PC-3 (cell line): ENCODE measurements at regions not wholly inside any gene's neighbourhood (a gene's known extent, or its start where the extent isn't known, plus 50 kb on each side); places are given as distances from the start of the nearest gene placed in this dataset.

ENCODE experiments used
- ATAC-seq: fragments of 200-7000 bp; cut with Tn5 transposase; 2 replicates; pipeline ENCODE4 v1.9.1; 2020; ENCODE audit warnings: mild to moderate bottlenecking, moderate library complexity
- BruUV-seq: library from RNA; stranded (reverse); fragments of 400-500 nt; replicated peaks from 2 replicates; lab custom pipeline; 2021; lab: Mats Ljungman, UMichigan
- CTCF ChIA-PET: fragments of 300-600 bp; sonication (Branson Sonifier 250); formaldehyde crosslinking; loops from one replicate; lab custom pipeline; 2022; ENCODE audit warnings: antibody characterized with exemption; lab: Charles Lee
- POLR2A ChIA-PET: fragments of 300-600 bp; sonication (Branson Sonifier 250); formaldehyde crosslinking; loops from one replicate; lab custom pipeline; 2022; ENCODE audit warnings: antibody characterized with exemption; ENCODE audit not compliant: unreplicated experiment; lab: Charles Lee
- DNase-seq: peaks from one replicate; pipeline ENCODE4 v3.0.0-alpha.2; 2015
- H2AFZ ChIP-seq: fragments of 300-600 bp; sonication (generic); 2 replicates; pipeline ENCODE4 v1.6.0; 2016; ENCODE audit warnings: antibody characterized with exemption, low read length
- H3F3A ChIP-seq: fragments of 300-600 bp; sonication (generic); one replicate; pipeline ENCODE4 v1.6.0; 2017; ENCODE audit warnings: antibody characterized with exemption, low read length, control low read depth, mild to moderate bottlenecking; ENCODE audit not compliant: unreplicated experiment
- H3K27ac ChIP-seq: fragments of 300-600 bp; sonication (generic); 2 replicates; pipeline ENCODE4 v1.5.1; 2016; ENCODE audit warnings: mild to moderate bottlenecking, low read length
- H3K27me3 ChIP-seq: fragments of 300-600 bp; sonication (generic); 2 replicates; pipeline ENCODE4 v1.6.1; 2016; ENCODE audit warnings: low read length, mixed read lengths
- H3K36me3 ChIP-seq: fragments of 300-600 bp; sonication (generic); 2 replicates; pipeline ENCODE4 v1.6.1; 2016; ENCODE audit warnings: low read depth, mixed run types, low read length, mixed read lengths
- H3K4me1 ChIP-seq: fragments of 300-600 bp; sonication (generic); 2 replicates; pipeline ENCODE4 v1.5.1; 2016; ENCODE audit warnings: low read length; ENCODE audit not compliant: insufficient read depth
- H3K4me2 ChIP-seq: fragments of 300-600 bp; sonication (generic); 2 replicates; pipeline ENCODE4 v1.6.0; 2016; ENCODE audit warnings: low read length
- H3K4me3 ChIP-seq: fragments of 300-600 bp; sonication (generic); 2 replicates; pipeline ENCODE4 v1.5.1; 2016; ENCODE audit warnings: mild to moderate bottlenecking, low read length, mixed read lengths
- H3K79me2 ChIP-seq: fragments of 300-600 bp; sonication (generic); 2 replicates; pipeline ENCODE4 v1.6.1; 2017; ENCODE audit warnings: low read length, mixed read lengths
- H3K9ac ChIP-seq: fragments of 300-600 bp; sonication (generic); 2 replicates; pipeline ENCODE4 v1.6.0; 2016; ENCODE audit warnings: mild to moderate bottlenecking, low read length
- H3K9me2 ChIP-seq: fragments of 300-600 bp; sonication (generic); replicated peaks from 2 replicates; pipeline ENCODE4 v1.6.1; 2016; ENCODE audit warnings: mixed run types, low read length, mixed read lengths
- H3K9me3 ChIP-seq: fragments of 300-600 bp; sonication (generic); 2 replicates; pipeline ENCODE4 v1.6.1; 2016; ENCODE audit warnings: low read length, mixed read lengths
- H4K20me1 ChIP-seq: fragments of 300-600 bp; sonication (generic); 2 replicates; pipeline ENCODE4 v1.6.1; 2016; ENCODE audit warnings: low read length, mixed read lengths
- CTCF ChIP-seq: fragments of 300-600 bp; sonication (generic); conservative IDR thresholded peaks from 2 replicates; pipeline ENCODE4 v1.5.1; 2017; ENCODE audit warnings: antibody characterized with exemption, low read depth, mild to moderate bottlenecking, low read length
- EZH2 ChIP-seq: fragments of 300-600 bp; sonication (generic); IDR thresholded peaks from one replicate; pipeline ENCODE4 v1.6.1; 2017; ENCODE audit warnings: antibody characterized with exemption, mild to moderate bottlenecking, low read length; ENCODE audit not compliant: unreplicated experiment
- EZH2phosphoT487 ChIP-seq: fragments of 300-600 bp; sonication (generic); IDR thresholded peaks from 2 replicates; pipeline ENCODE4 v1.6.1; 2018; ENCODE audit warnings: mild to moderate bottlenecking, antibody characterized with exemption, low read length, borderline replicate concordance
- intact Hi-C: fragments of 100-400 bp; cut with micrococcal nuclease; formaldehyde crosslinking; loops from 2 replicates; pipeline ENCODE4 v1.9.0; 2023

GRCh38 chr11:19451609-19452008 lies 210.9 kb upstream of the E2F8 start:
- Histone ChIP-seq H4K20me1 (no peaks in the 10 kb centered on the region), H3K79me2 (no peaks in the 10 kb centered on the region), H3K4me1 (peaks cover 16% of the 10 kb centered on the region), H3F3A (no peaks in the 10 kb centered on the region), H3K4me3 (no peak overlapping the region), H3K36me3 (no peaks in the 10 kb centered on the region), H3K27me3 (no peaks in the 10 kb centered on the region), H3K4me2 (no peak overlapping the region), H2AFZ (no peak overlapping the region), H3K9ac (no peak overlapping the region), H3K9me3 (no peaks in the 10 kb centered on the region), H3K27ac (no peak overlapping the region), H3K9me2 (no peaks in the 10 kb centered on the region)
- TF ChIP-seq EZH2 = no peak
- POLR2A ChIA-PET = no interaction called here
- DNase-seq = no peak
- intact Hi-C loops = no loop called here
- CTCF ChIA-PET = no interaction called here
- no TSS peak for BruUV-seq
- ATAC-seq = no peak

- intact Hi-C loops = no loop called here
- no peaks in the 10 kb centered on the region for H3K79me2 ChIP-seq
- BruUV-seq = no TSS peak
- H3K36me3 ChIP-seq = no peaks in the 10 kb centered on the region
- TF ChIP-seq EZH2phosphoT487 = no peak
- TF ChIP-seq EZH2 = no peak
- TF ChIP-seq CTCF = no peak
- no peaks in the 10 kb centered on the region for H3F3A ChIP-seq
- H3K9ac ChIP-seq = no peak overlapping the region
- no peak overlapping the region for H2AFZ ChIP-seq
- H3K4me2 ChIP-seq = no peak overlapping the region
- no peaks in the 10 kb centered on the region for H3K9me3 ChIP-seq
- H4K20me1 ChIP-seq = no peaks in the 10 kb centered on the region
- no peak for ATAC-seq
- DNase-seq = no peak
- no peaks in the 10 kb centered on the region for H3K27me3 ChIP-seq
- POLR2A ChIA-PET = no interaction called here
- CTCF ChIA-PET = no interaction called here
- no peaks in the 10 kb centered on the region for H3K9me2 ChIP-seq
- no peak overlapping the region for H3K27ac ChIP-seq
- peaks cover 19% of the 10 kb centered on the region for H3K4me1 ChIP-seq
- no peak overlapping the region for H3K4me3 ChIP-seq
Observed at GRCh38 chr11:19450282-19450681, 209.5 kb upstream of the E2F8 start.

GRCh38 chr11:19448651-19449050 lies 207.9 kb upstream of the E2F8 start:
- CTCF ChIA-PET = no interaction called here
- no TSS peak for BruUV-seq
- intact Hi-C loops = no loop called here
- no peaks in the 10 kb centered on the region for H3F3A ChIP-seq
- H3K9me2 ChIP-seq = no peaks in the 10 kb centered on the region
- no peak overlapping the region for H3K9ac ChIP-seq
- no peaks in the 10 kb centered on the region for H4K20me1 ChIP-seq
- H3K4me3 ChIP-seq = no peak overlapping the region
- H2AFZ ChIP-seq = no peak overlapping the region
- DNase-seq = no peak
- H3K36me3 ChIP-seq = no peaks in the 10 kb centered on the region
- H3K27ac ChIP-seq = no peak overlapping the region
- TF ChIP-seq EZH2phosphoT487 (no peak), CTCF (no peak), EZH2 (no peak)
- no peak for ATAC-seq
- no peak overlapping the region for H3K4me2 ChIP-seq
- H3K9me3 ChIP-seq = no peaks in the 10 kb centered on the region
- H3K4me1 ChIP-seq = peaks cover 17% of the 10 kb centered on the region
- POLR2A ChIA-PET = no interaction called here
- no peaks in the 10 kb centered on the region for H3K79me2 ChIP-seq
- H3K27me3 ChIP-seq = no peaks in the 10 kb centered on the region
